Gastroesophageal sphincter (tissue), 3 donors: ENCODE measurements at regions not wholly inside any gene's neighbourhood (a gene's known extent, or its start where the extent isn't known, plus 50 kb on each side); places are given as distances from the start of the nearest gene placed in this dataset.

Experiments
- EP300 ChIP-seq: sonication (generic); formaldehyde crosslinking; IDR thresholded peaks from one replicate; pipeline ENCODE4 v1.6.1; 2017; ENCODE audit warnings: antibody characterized with exemption, mild to moderate bottlenecking
- POLR2A ChIP-seq, 2 donors: fragments of 450-650 bp; IDR thresholded peaks; one replicate each; pipeline ENCODE4 v1.6.1; 2017; ENCODE audit warnings: antibody characterized with exemption in 2 of 2, mild to moderate bottlenecking in 2 of 2, moderate library complexity in 1 of 2
- POLR2AphosphoS5 ChIP-seq: sonication (generic); formaldehyde crosslinking; IDR thresholded peaks from one replicate; pipeline ENCODE4 v1.6.1; 2017; ENCODE audit warnings: antibody characterized with exemption
- TF ChIP-seq, protein P1 (sequence below), 4 experiments: fragments of 200-600 bp in 2 of 4; fragments of 450-650 bp in 2 of 4; sonication (generic) in 1 of 4; IDR thresholded peaks; one replicate each; pipeline ENCODE4 v1.5.1; 2017 to 2019; ENCODE audit warnings: antibody characterized with exemption in 4 of 4, mild to moderate bottlenecking in 2 of 4, moderate library complexity in 2 of 4

DNA sequence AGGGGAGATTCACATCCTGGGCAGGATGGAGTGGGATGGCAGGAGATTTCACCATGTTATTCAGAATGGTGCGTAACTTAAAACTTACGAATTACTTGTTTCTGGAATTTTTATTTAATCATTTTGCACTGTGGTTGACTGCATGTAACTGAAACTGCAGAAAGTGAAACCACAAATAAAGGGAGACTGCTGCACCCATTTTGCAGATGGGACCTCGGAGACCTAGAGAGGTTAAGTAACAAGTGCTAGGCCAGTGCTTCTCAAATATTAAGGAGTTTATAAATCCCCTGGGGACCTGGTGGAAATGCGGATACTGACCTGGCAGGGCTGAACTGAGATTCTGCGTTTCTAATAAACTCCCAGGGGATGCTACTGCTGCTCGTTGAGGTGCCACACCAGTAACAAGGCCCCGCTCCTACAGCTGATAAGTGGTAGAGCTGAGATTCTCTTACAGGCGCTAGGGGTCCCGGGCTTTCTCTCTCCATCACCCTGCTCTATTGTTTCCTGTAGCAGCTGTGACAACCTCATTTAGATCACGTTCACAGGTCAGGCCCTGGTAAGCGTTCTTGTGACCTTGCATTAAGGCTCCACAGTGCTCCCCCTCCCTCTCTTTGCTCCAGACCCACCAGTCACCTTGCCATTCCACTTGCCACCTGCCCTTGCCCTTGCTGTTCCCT is 167.1 kb upstream of the CDH13 start:
- no peak for TF ChIP-seq POLR2AphosphoS5
- TF ChIP-seq POLR2A (IDR thresholded peaks at IDR 0.05), result no peak
- no peak for TF ChIP-seq EP300
- TF ChIP-seq, protein P1, sequence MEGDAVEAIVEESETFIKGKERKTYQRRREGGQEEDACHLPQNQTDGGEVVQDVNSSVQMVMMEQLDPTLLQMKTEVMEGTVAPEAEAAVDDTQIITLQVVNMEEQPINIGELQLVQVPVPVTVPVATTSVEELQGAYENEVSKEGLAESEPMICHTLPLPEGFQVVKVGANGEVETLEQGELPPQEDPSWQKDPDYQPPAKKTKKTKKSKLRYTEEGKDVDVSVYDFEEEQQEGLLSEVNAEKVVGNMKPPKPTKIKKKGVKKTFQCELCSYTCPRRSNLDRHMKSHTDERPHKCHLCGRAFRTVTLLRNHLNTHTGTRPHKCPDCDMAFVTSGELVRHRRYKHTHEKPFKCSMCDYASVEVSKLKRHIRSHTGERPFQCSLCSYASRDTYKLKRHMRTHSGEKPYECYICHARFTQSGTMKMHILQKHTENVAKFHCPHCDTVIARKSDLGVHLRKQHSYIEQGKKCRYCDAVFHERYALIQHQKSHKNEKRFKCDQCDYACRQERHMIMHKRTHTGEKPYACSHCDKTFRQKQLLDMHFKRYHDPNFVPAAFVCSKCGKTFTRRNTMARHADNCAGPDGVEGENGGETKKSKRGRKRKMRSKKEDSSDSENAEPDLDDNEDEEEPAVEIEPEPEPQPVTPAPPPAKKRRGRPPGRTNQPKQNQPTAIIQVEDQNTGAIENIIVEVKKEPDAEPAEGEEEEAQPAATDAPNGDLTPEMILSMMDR (IDR thresholded peaks at IDR 0.05), result no peak
